ENCODE measurements at regions not wholly inside any gene's neighbourhood (a gene's known extent, or its start where the extent isn't known, plus 50 kb on each side); places are given as distances from the start of the nearest gene placed in this dataset.
"Not testable (repeated sequence)": the region's sequence is repeated elsewhere in the genome, so short reads cannot be mapped to it uniquely, and the experiment has no call there.

DNA sequence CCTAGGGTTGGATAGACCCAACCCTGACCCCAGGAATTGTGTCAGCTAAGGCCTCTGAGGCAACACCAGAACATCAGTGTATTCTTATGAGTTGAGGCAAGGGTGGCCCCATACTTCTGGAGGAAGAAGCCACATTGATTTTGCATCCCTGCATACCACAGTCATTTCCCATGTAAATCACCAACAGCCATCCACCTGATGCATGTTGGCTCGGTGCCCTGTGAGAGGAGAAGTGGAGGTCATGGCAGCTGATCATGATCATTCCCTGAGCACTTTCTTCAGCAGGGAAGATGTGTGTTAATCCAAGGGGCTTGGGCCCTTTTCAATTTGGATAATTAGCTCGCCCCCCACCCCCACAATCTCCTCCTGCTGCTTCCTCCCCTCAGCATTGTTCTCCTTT is 85.1 kb downstream of the ATP6V0E2 start:
- not testable (repeated sequence) for TF ChIP-seq YY1 (IDR thresholded peaks at IDR 0.05; ENCODE audit: insufficient read depth, insufficient read length); SUZ12 (IDR thresholded peaks at IDR 0.05; ENCODE audit: extremely low read depth, insufficient read depth, insufficient read length)
